Mammary epithelial cell (primary cell): ENCODE measurements at regions not wholly inside any gene's neighbourhood (a gene's known extent, or its start where the extent isn't known, plus 50 kb on each side); places are given as distances from the start of the nearest gene placed in this dataset.

Experiments used
- CTCF ChIP-seq, 2 donors: IDR thresholded peaks in 1 of 2; conservative IDR thresholded peaks in 1 of 2; 2 replicates each; pipeline ENCODE4 v1.5.1; 2011 to 2012; ENCODE audit warnings: inconsistent platforms in 2 of 2, low read length in 2 of 2, mild to moderate bottlenecking in 2 of 2, control low read depth in 1 of 2, low read depth in 1 of 2; ENCODE audit not compliant: insufficient read depth in 1 of 2; ENCODE audit errors: extremely low read depth in 1 of 2
- EZH2 ChIP-seq: IDR thresholded peaks from 2 replicates; pipeline ENCODE4 v1.6.1; 2012; ENCODE audit warnings: low read length, inconsistent platforms, borderline replicate concordance

GRCh38 chr1:238558746-238559145 lies 668.0 kb upstream of the ZP4 start:
- TF ChIP-seq CTCF (conservative IDR thresholded peaks at IDR 0.05 in 1 of 2, IDR thresholded peaks at IDR 0.05 in 1 of 2; ENCODE audit: extremely low read depth in 1 of 2, insufficient read depth in 1 of 2, low read depth in 1 of 2, low read length in 2 of 2) (no peak), EZH2 (no peak)
